HEK293 (cell line): ENCODE measurements at regions not wholly inside any gene's neighbourhood (a gene's known extent, or its start where the extent isn't known, plus 50 kb on each side); places are given as distances from the start of the nearest gene placed in this dataset.

Experiments
- CTCF ChIA-PET: fragments of 350-600 bp; formaldehyde crosslinking; extraction: SDS; loops from one replicate; lab custom pipeline; 2021; ENCODE audit warnings: antibody characterized with exemption; lab: Yijun Ruan, JAX
- POLR2A ChIA-PET: fragments of 300-600 bp; formaldehyde crosslinking; extraction: SDS; loops from one replicate; lab custom pipeline; 2020; ENCODE audit warnings: antibody characterized with exemption, inconsistent platforms; lab: Yijun Ruan, JAX
- H3K27ac ChIP-seq: fragments of 200-500 bp; sonication (Bioruptor generic); 2 replicates; pipeline ENCODE4 v1.5.1; 2014; ENCODE audit warnings: low read depth, low read length, control low read depth, inconsistent platforms; ENCODE audit errors: extremely low read depth
- H3K36me3 ChIP-seq, 2 experiments: fragments of 200-500 bp in 1 of 2; sonication (Bioruptor generic) in 1 of 2; 1 replicate in 1 of 2; 2 replicates in 1 of 2; pipeline ENCODE4 v1.5.1; 2014 to 2017; ENCODE audit warnings: inconsistent platforms in 2 of 2, low read length in 2 of 2; ENCODE audit not compliant: control insufficient read depth in 2 of 2, insufficient read depth in 1 of 2
- H3K4me1 ChIP-seq: fragments of 200-500 bp; sonication (Bioruptor generic); 2 replicates; pipeline ENCODE4 v1.5.1; 2014; ENCODE audit warnings: mild to moderate bottlenecking, low read length, inconsistent platforms; ENCODE audit not compliant: control insufficient read depth, insufficient read depth
- H3K4me3 ChIP-seq: 2 replicates; pipeline ENCODE4 v1.5.1; 2011; ENCODE audit warnings: low read depth, mild to moderate bottlenecking, control low read depth, low read length, moderate library complexity
- H3K9me3 ChIP-seq: fragments of 200-500 bp; sonication (Bioruptor generic); 2 replicates; pipeline ENCODE4 v1.5.1; 2014; ENCODE audit warnings: low read depth, low read length, inconsistent platforms; ENCODE audit not compliant: control insufficient read depth, insufficient read depth
- ATF2 ChIP-seq: fragments of 450-650 bp; formaldehyde crosslinking; IDR thresholded peaks from 2 replicates; pipeline ENCODE4 v1.5.1; 2016; ENCODE audit warnings: missing biosample characterization, missing genetic modification characterization, low read depth
- HIC1 ChIP-seq: fragments of 450-650 bp; formaldehyde crosslinking; IDR thresholded peaks from 2 replicates; pipeline ENCODE4 v1.5.1; 2016; ENCODE audit warnings: missing biosample characterization, missing genetic modification characterization
- MZF1 ChIP-seq: fragments of 450-650 bp; formaldehyde crosslinking; IDR thresholded peaks from 2 replicates; pipeline ENCODE4 v1.5.1; 2017; ENCODE audit warnings: missing biosample characterization, missing genetic modification characterization, borderline replicate concordance
- PRDM6 ChIP-seq: fragments of 450-650 bp; formaldehyde crosslinking; IDR thresholded peaks from 2 replicates; pipeline ENCODE4 v1.5.1; 2017; ENCODE audit warnings: missing biosample characterization, missing genetic modification characterization
- SCRT2 ChIP-seq: fragments of 450-650 bp; formaldehyde crosslinking; IDR thresholded peaks from 2 replicates; pipeline ENCODE4 v1.5.1; 2016; ENCODE audit warnings: missing biosample characterization, missing genetic modification characterization
- TSHZ1 ChIP-seq: fragments of 450-650 bp; formaldehyde crosslinking; IDR thresholded peaks from 2 replicates; pipeline ENCODE4 v1.5.1; 2016; ENCODE audit warnings: missing biosample characterization, missing genetic modification characterization, borderline replicate concordance
- ZNF341 ChIP-seq: fragments of 450-650 bp; formaldehyde crosslinking; IDR thresholded peaks from 2 replicates; pipeline ENCODE4; 2016; ENCODE audit warnings: low read depth, missing biosample characterization, missing genetic modification characterization
- ZNF391 ChIP-seq: fragments of 450-650 bp; formaldehyde crosslinking; IDR thresholded peaks from 2 replicates; pipeline ENCODE4 v1.5.1; 2016; ENCODE audit warnings: low read depth, missing biosample characterization, missing genetic modification characterization, borderline replicate concordance
- ZNF473 ChIP-seq: fragments of 450-650 bp; formaldehyde crosslinking; IDR thresholded peaks from 2 replicates; pipeline ENCODE4 v1.5.1; 2017; ENCODE audit warnings: missing biosample characterization, missing genetic modification characterization
- ZNF548 ChIP-seq: fragments of 450-650 bp; formaldehyde crosslinking; IDR thresholded peaks from 2 replicates; pipeline ENCODE4 v1.5.1; 2016; ENCODE audit warnings: missing biosample characterization, missing genetic modification characterization
- ZNF610 ChIP-seq: fragments of 450-650 bp; formaldehyde crosslinking; IDR thresholded peaks from 2 replicates; pipeline ENCODE4 v1.5.1; 2016; ENCODE audit warnings: missing biosample characterization, missing genetic modification characterization, borderline replicate concordance
- ZNF747 ChIP-seq: fragments of 450-650 bp; formaldehyde crosslinking; IDR thresholded peaks from 2 replicates; pipeline ENCODE4 v1.5.1; 2016; ENCODE audit warnings: missing biosample characterization, missing genetic modification characterization
- ZNF837 ChIP-seq: fragments of 450-650 bp; formaldehyde crosslinking; IDR thresholded peaks from 2 replicates; pipeline ENCODE4 v1.5.1; 2016; ENCODE audit warnings: missing biosample characterization, missing genetic modification characterization

- Histone ChIP-seq H3K4me1 (no peaks in the 10 kb centered on the region), H3K36me3 (no peaks in the 10 kb centered on the region), H3K9me3 (no peaks in the 10 kb centered on the region), H3K27ac (no peak overlapping the region), H3K4me3 (no peak overlapping the region)
- ChIA-PET POLR2A (no interaction called here), CTCF (interaction anchor here (1.0 kb wide), 1 partner anchor 26 kb away, joined by 3 read pairs; no protein-coding TSS in a partner anchor)
- TF ChIP-seq ZNF473 (tag by site-specific recombination) (no peak), ATF2 (tag by site-specific recombination) (peak; percentile 65)
Measured at GRCh38 chr5:61597684-61598083, 265.6 kb downstream of the ZSWIM6 start.

- TF ChIP-seq SCRT2 (0 out of 2 replicates have a peak, but pooled peaks have one; percentile 36), ZNF610 (tag by site-specific recombination) (no peak)
- Histone ChIP-seq H3K27ac (no peak overlapping the region), H3K36me3 (no peaks in the 10 kb centered on the region), H3K9me3 (no peaks in the 10 kb centered on the region), H3K4me1 (no peaks in the 10 kb centered on the region), H3K4me3 (no peak overlapping the region)
- ChIA-PET POLR2A (no interaction called here), CTCF (interaction anchor here (0.7 to 1.0 kb wide), 2 partner anchors 25 to 241 kb away, joined by 3 read pairs; no protein-coding TSS in a partner anchor)
Measured at GRCh38 chr5:61598126-61598525, 266.1 kb downstream of the ZSWIM6 start.

GRCh38 chr5:61599370-61600122 lies 267.5 kb downstream of the ZSWIM6 start:
- Histone ChIP-seq H3K9me3 (no peaks in the 10 kb centered on the region), H3K4me3 (no peak overlapping the region), H3K4me1 (no peaks in the 10 kb centered on the region), H3K27ac (no peak overlapping the region), H3K36me3 (no peaks in the 10 kb centered on the region)
- POLR2A ChIA-PET, result interaction anchor here (0.5 to 0.8 kb wide), 2 partner anchors 20 to 434 kb away, joined by 4 to 5 read pairs; no protein-coding TSS in a partner anchor
- TF ChIP-seq PRDM6 (tag by site-specific recombination) (no peak), ZNF548 (tag by site-specific recombination) (no peak)
- CTCF ChIA-PET, result interaction anchor here (1.3 kb wide), 1 partner anchor 24 kb away, joined by 3 read pairs; no protein-coding TSS in a partner anchor

GRCh38 chr5:61600123-61600444 lies 268.0 kb downstream of the ZSWIM6 start:
- TF ChIP-seq HIC1 (tag by site-specific recombination) (no peak), ZNF341 (tag by site-specific recombination) (no peak), PRDM6 (tag by site-specific recombination) (no peak), MZF1 (no peak), ZNF837 (no peak), TSHZ1 (tag by site-specific recombination) (no peak), ZNF747 (tag by site-specific recombination) (no peak), ZNF391 (tag by site-specific recombination) (no peak)
- H3K4me1 ChIP-seq, result no peaks in the 10 kb centered on the region
- no peak overlapping the region for H3K27ac ChIP-seq
- no peak overlapping the region for H3K4me3 ChIP-seq
- ChIA-PET POLR2A (interaction anchor here (0.5 kb wide), 1 partner anchor 435 kb away, joined by 4 read pairs; no protein-coding TSS in a partner anchor), CTCF (interaction anchor here (1.3 kb wide), 1 partner anchor 24 kb away, joined by 3 read pairs; no protein-coding TSS in a partner anchor)
- no peaks in the 10 kb centered on the region for H3K9me3 ChIP-seq
- no peaks in the 10 kb centered on the region for H3K36me3 ChIP-seq
